Gastroesophageal sphincter (tissue), 4 donors: ENCODE measurements at regions not wholly inside any gene's neighbourhood (a gene's known extent, or its start where the extent isn't known, plus 50 kb on each side); places are given as distances from the start of the nearest gene placed in this dataset.

ENCODE experiments used
- ATAC-seq: fragments of 150-250 bp; one replicate; pipeline ENCODE4 v1.9.1; 2016; ENCODE audit warnings: mild to moderate bottlenecking, moderate library complexity
- H3K27ac ChIP-seq, 4 donors: fragments of 200-600 bp; sonication (generic) in 3 of 4; 1 replicate in 3 of 4; 2 replicates in 1 of 4; pipeline ENCODE4 v1.5.1; 2016 to 2019
- H3K27me3 ChIP-seq: fragments of 200-600 bp; sonication (generic); one replicate; pipeline ENCODE4 v1.5.1; 2019
- H3K36me3 ChIP-seq, 2 donors: fragments of 200-600 bp; sonication (generic); one replicate each; pipeline ENCODE4 v1.5.1; 2019; ENCODE audit warnings: control low read depth in 1 of 2
- H3K4me1 ChIP-seq, 3 donors: fragments of 200-600 bp; sonication (generic); 1 replicate in 2 of 3; 2 replicates in 1 of 3; pipeline ENCODE4 v1.5.1; 2016 to 2019; ENCODE audit warnings: control low read depth in 2 of 3
- H3K4me3 ChIP-seq, 2 donors: fragments of 200-600 bp; sonication (generic); one replicate each; pipeline ENCODE4 v1.5.1; 2019; ENCODE audit warnings: mild to moderate bottlenecking in 1 of 2, moderate library complexity in 1 of 2
- H3K9me3 ChIP-seq, 3 donors: fragments of 200-600 bp; sonication (generic); one replicate each; pipeline ENCODE4 v1.5.1; 2017 to 2019; ENCODE audit warnings: control low read depth in 2 of 3
- EP300 ChIP-seq: sonication (generic); formaldehyde crosslinking; IDR thresholded peaks from one replicate; pipeline ENCODE4 v1.6.1; 2017; ENCODE audit warnings: antibody characterized with exemption, mild to moderate bottlenecking
- POLR2A ChIP-seq, 2 donors: fragments of 450-650 bp; IDR thresholded peaks; one replicate each; pipeline ENCODE4 v1.6.1; 2017; ENCODE audit warnings: antibody characterized with exemption in 2 of 2, mild to moderate bottlenecking in 2 of 2, moderate library complexity in 1 of 2
- POLR2AphosphoS5 ChIP-seq: sonication (generic); formaldehyde crosslinking; IDR thresholded peaks from one replicate; pipeline ENCODE4 v1.6.1; 2017; ENCODE audit warnings: antibody characterized with exemption
- WGBS, 2 donors: methylation state at CpG; one replicate each; pipeline ENCODE4 v1.1.5; 2018; ENCODE audit warnings: low coverage in 1 of 2; 5-methylcytosine and 5-hydroxymethylcytosine counted together
- TF ChIP-seq, protein P1 (sequence below), 4 experiments: fragments of 200-600 bp in 2 of 4; fragments of 450-650 bp in 2 of 4; sonication (generic) in 1 of 4; IDR thresholded peaks; one replicate each; pipeline ENCODE4 v1.5.1; 2017 to 2019; ENCODE audit warnings: antibody characterized with exemption in 4 of 4, mild to moderate bottlenecking in 2 of 4, moderate library complexity in 2 of 4

DNA sequence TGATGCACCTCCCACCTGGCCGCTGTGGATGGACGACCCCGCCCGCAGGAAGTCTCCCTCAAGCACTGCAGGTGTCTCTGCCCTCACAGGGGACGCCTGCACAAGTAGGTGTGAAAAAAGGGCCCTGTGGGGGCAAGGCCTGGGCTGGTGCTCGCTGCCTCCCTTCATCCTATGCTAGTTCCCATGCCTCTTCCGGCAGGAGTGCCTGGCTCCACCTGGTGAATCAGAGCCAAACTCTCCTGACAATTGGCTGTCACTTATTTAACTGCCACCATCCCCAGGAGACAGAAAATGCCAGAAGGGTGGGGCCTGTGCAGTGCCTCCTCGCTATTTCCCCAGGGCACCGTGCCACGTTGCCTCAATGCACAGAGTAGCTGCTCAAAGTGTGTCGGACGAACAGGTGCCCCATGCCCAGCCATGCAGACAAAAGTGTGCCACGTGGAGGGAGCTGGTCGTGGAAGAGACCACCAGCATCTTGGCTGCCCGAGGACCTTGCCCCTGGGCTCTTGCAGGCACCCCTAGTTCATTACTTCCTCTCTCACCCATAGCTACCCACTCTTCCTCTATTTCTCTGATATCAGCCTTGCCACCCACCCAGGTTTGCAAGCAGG is 170.7 kb downstream of the SEC14L1 start:
- no peak overlapping the region for H3K4me3 ChIP-seq
- H3K36me3 ChIP-seq: no peaks in the 10 kb centered on the region
- TF ChIP-seq POLR2A (IDR thresholded peaks at IDR 0.05) (no peak), EP300 (no peak), POLR2AphosphoS5 (no peak)
- TF ChIP-seq, protein P1, sequence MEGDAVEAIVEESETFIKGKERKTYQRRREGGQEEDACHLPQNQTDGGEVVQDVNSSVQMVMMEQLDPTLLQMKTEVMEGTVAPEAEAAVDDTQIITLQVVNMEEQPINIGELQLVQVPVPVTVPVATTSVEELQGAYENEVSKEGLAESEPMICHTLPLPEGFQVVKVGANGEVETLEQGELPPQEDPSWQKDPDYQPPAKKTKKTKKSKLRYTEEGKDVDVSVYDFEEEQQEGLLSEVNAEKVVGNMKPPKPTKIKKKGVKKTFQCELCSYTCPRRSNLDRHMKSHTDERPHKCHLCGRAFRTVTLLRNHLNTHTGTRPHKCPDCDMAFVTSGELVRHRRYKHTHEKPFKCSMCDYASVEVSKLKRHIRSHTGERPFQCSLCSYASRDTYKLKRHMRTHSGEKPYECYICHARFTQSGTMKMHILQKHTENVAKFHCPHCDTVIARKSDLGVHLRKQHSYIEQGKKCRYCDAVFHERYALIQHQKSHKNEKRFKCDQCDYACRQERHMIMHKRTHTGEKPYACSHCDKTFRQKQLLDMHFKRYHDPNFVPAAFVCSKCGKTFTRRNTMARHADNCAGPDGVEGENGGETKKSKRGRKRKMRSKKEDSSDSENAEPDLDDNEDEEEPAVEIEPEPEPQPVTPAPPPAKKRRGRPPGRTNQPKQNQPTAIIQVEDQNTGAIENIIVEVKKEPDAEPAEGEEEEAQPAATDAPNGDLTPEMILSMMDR (IDR thresholded peaks at IDR 0.05): no peak
- H3K27ac ChIP-seq: no peak overlapping the region
- no peak for ATAC-seq
- no peaks in the 10 kb centered on the region for H3K9me3 ChIP-seq
- H3K4me1 ChIP-seq: peaks cover 0 to 41% (median 27%) of the 10 kb centered on the region in 3 donors
- H3K27me3 ChIP-seq: no peaks in the 10 kb centered on the region
- 86 to 97% methylated on average over 4 to 5 of the region's 15 CpGs for WGBS, 2 donors

- H3K36me3 ChIP-seq: no peaks in the 10 kb centered on the region
- H3K9me3 ChIP-seq: no peaks in the 10 kb centered on the region
- TF ChIP-seq, protein P1 (IDR thresholded peaks at IDR 0.05): no peak
- TF ChIP-seq POLR2AphosphoS5 (no peak), POLR2A (IDR thresholded peaks at IDR 0.05) (no peak), EP300 (no peak)
- no peaks in the 10 kb centered on the region for H3K27me3 ChIP-seq
- no peak overlapping the region for H3K27ac ChIP-seq
- H3K4me3 ChIP-seq: no peak overlapping the region
- H3K4me1 ChIP-seq: peaks cover 0 to 43% (median 27%) of the 10 kb centered on the region in 3 donors
- WGBS, 2 donors: 59 to 75% methylated on average over 4 to 11 of the region's 18 CpGs
- ATAC-seq: no peak
Observed at GRCh38 chr17:77312061-77312701, 171.4 kb downstream of the SEC14L1 start.

DNA sequence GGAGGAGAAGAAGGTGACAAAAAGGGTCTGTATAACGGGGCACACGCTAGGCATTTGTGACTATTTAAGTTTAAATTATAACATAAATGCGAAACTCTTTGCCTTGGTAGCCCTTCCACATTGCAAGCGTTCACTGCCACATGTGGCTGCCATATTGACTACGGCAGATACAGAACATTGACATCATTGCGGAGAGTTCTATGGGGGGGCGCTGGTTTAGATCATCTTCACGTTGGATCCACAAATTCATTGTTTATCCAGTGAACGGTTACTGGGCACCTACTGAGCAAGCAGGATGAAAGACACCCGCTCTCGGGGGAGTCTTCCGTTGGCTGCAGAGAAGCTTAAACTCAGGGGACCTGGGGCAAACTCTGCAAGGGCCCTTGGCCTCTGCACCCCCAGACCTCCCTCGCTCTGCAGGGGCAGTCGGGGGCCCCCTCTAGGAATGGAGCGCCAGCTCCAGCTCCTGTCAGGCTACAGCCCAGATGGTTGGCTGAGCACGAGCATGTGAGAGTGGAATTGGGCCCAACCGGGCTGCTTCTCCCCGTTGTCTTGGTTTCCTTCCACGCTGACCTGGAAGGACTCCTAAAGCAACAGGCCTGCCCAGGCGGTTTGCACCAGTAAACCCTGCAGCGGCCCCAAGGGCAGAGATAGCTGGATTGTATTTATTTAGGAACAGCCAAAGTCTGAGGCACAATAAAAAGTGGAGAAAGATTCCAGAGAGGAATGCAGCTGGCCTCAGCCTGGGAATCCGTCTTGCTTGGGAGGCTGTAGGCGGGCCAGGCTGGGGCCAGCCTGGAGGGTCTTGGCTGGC is 172.2 kb downstream of the SEC14L1 start:
- H3K36me3 ChIP-seq: no peaks in the 10 kb centered on the region
- peaks cover 0 to 43% (median 27%) of the 10 kb centered on the region in 3 donors for H3K4me1 ChIP-seq
- H3K9me3 ChIP-seq: no peaks in the 10 kb centered on the region
- no peak overlapping the region for H3K4me3 ChIP-seq
- TF ChIP-seq POLR2AphosphoS5: no peak
- peak; percentile 42 for ATAC-seq
- peak overlapping the region in 3 of 4 donors; percentile 14 to 46 (median 44) for H3K27ac ChIP-seq
- WGBS, 2 donors: 64 to 74% methylated on average over 8 to 14 of the region's 23 CpGs
- H3K27me3 ChIP-seq: no peaks in the 10 kb centered on the region

GRCh38 chr17:77313831-77314230 is 173.1 kb downstream of the SEC14L1 start:
- H3K36me3 ChIP-seq: no peaks in the 10 kb centered on the region
- peak overlapping the region in 2 of 4 donors; percentile 44 to 46 for H3K27ac ChIP-seq
- no peaks in the 10 kb centered on the region for H3K27me3 ChIP-seq
- ATAC-seq: no peak
- no peak overlapping the region for H3K4me3 ChIP-seq
- TF ChIP-seq EP300 (no peak), POLR2A (IDR thresholded peaks at IDR 0.05) (no peak), POLR2AphosphoS5 (no peak)
- TF ChIP-seq, protein P1 (IDR thresholded peaks at IDR 0.05): no peak
- 80 to 84% methylated on average over 4 of the region's 7 CpGs for WGBS, 2 donors
- no peaks in the 10 kb centered on the region for H3K9me3 ChIP-seq
- H3K4me1 ChIP-seq: peaks cover 0 to 46% (median 30%) of the 10 kb centered on the region in 3 donors

DNA sequence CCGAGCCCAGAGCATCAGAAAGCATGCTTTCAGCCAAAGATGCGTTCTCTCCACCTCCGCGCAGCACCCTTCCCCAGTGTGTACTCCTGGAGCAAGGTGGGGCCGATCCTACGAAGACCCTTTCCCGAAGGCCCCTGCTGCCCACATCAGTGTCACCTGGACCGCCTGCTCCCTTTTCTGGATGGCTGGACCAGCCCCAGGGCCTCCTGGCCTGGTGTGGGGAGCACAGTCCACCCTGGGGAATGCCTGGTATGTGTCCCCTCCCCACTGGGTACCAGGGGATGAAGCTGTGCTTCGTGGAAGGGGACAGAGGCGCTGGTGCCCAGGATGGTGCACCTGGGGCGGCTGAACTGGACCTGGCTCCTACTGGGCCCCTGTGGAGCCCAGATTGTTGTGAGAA is 173.8 kb downstream of the SEC14L1 start:
- no peak overlapping the region for H3K4me3 ChIP-seq
- 81% methylated on average over 6 of the region's 11 CpGs; no CpG with 5 or more reads in 1 of the 2 donors for WGBS, 2 donors
- no peak for ATAC-seq

More for the DNA sequence above, 173.8 kb downstream of the SEC14L1 start:
- no peak for TF ChIP-seq POLR2A (IDR thresholded peaks at IDR 0.05)
- no peak for TF ChIP-seq POLR2AphosphoS5
- TF ChIP-seq EP300: no peak
- TF ChIP-seq, protein P1 (IDR thresholded peaks at IDR 0.05): no peak
- Histone ChIP-seq H3K27me3 (no peaks in the 10 kb centered on the region), H3K36me3 (no peaks in the 10 kb centered on the region), H3K27ac (no peak overlapping the region), H3K9me3 (no peaks in the 10 kb centered on the region), H3K4me1 (peaks cover 0 to 46% (median 25%) of the 10 kb centered on the region in 3 donors)
